NCI-H2227 (cell line): ENCODE measurements at regions not wholly inside any gene's neighbourhood (a gene's known extent, or its start where the extent isn't known, plus 50 kb on each side); places are given as distances from the start of the nearest gene placed in this dataset.
A peak's percentile ranks its signal among the peaks of the same experiment; 100 is the strongest.
"Not testable (repeated sequence)": the region's sequence is repeated elsewhere in the genome, so short reads cannot be mapped to it uniquely, and the experiment has no call there.

ENCODE experiments used
- DNase-seq: peaks from one replicate; lab custom pipeline; 2025; ENCODE audit not compliant: unreplicated experiment; lab: John Stamatoyannopoulos, UW

GRCh38 chr14:84859116-84859515 lies 670.8 kb upstream of the FLRT2 start:
- no peak for DNase-seq

- DNase-seq, result peak; percentile 65
Measured at GRCh38 chr14:84864548-84865271, 665.2 kb upstream of the FLRT2 start.

- DNase-seq, result no peak
Measured at GRCh38 chr14:84871734-84872133, 658.2 kb upstream of the FLRT2 start.

- peak; percentile 35 for DNase-seq
Measured at GRCh38 chr14:84874436-84874835, 655.5 kb upstream of the FLRT2 start.

GRCh38 chr14:84877061-84877460 lies 652.9 kb upstream of the FLRT2 start:
- no peak for DNase-seq

- DNase-seq, result no peak
Measured at GRCh38 chr14:84882830-84883229, 647.1 kb upstream of the FLRT2 start.

GRCh38 chr14:84885061-84885460 lies 644.9 kb upstream of the FLRT2 start:
- DNase-seq, result no peak

- no peak for DNase-seq
Measured at GRCh38 chr14:84891404-84891803, 638.5 kb upstream of the FLRT2 start.

- no peak for DNase-seq
Measured at GRCh38 chr14:84894254-84894653, 635.7 kb upstream of the FLRT2 start.

GRCh38 chr14:84922370-84922769 lies 607.6 kb upstream of the FLRT2 start:
- no peak for DNase-seq

GRCh38 chr14:84926656-84927055 lies 603.3 kb upstream of the FLRT2 start:
- DNase-seq, result no peak

GRCh38 chr14:84927096-84927827 lies 602.7 kb upstream of the FLRT2 start:
- DNase-seq, result no peak

- no peak for DNase-seq
Measured at GRCh38 chr14:84929086-84929485, 600.9 kb upstream of the FLRT2 start.

- no peak for DNase-seq
Measured at GRCh38 chr14:84929834-84930233, 600.1 kb upstream of the FLRT2 start.

- no peak for DNase-seq
Measured at GRCh38 chr14:84937016-84937415, 592.9 kb upstream of the FLRT2 start.

- no peak for DNase-seq
Measured at GRCh38 chr14:84937449-84937848, 592.5 kb upstream of the FLRT2 start.

GRCh38 chr14:84944901-84945300 lies 585.0 kb upstream of the FLRT2 start:
- DNase-seq, result not testable (repeated sequence)

GRCh38 chr14:84959851-84960520 lies 570.0 kb upstream of the FLRT2 start:
- no peak for DNase-seq

- DNase-seq, result peak; percentile 5
Measured at GRCh38 chr14:84961637-84962036, 568.3 kb upstream of the FLRT2 start.

GRCh38 chr14:84963518-84963917 lies 566.4 kb upstream of the FLRT2 start:
- no peak for DNase-seq

- DNase-seq, result no peak
Measured at GRCh38 chr14:84965279-84965678, 564.7 kb upstream of the FLRT2 start.

GRCh38 chr14:84969501-84969900 lies 560.4 kb upstream of the FLRT2 start:
- no peak for DNase-seq
